CD4-positive, CD25-positive, alpha-beta regulatory T cell (primary cell): ENCODE measurements at regions not wholly inside any gene's neighbourhood (a gene's known extent, or its start where the extent isn't known, plus 50 kb on each side); places are given as distances from the start of the nearest gene placed in this dataset.

Experiments used
- ATAC-seq, 2 donors: fragments of 150-1000 bp; cut with Tn5 transposase; one replicate each; pipeline ENCODE4 v1.10.0; 2021; ENCODE audit warnings: low read depth in 2 of 2, moderate number of reproducible peaks in 2 of 2, moderate library complexity in 1 of 2
- DNase-seq, 3 donors: peaks; one replicate each; pipeline versions ENCODE4 v3.0.0 to v3.0.0-alpha.2; 2012 to 2022; ENCODE audit warnings: mixed read lengths in 1 of 3
- H3K27ac ChIP-seq: one replicate; pipeline ENCODE4 v1.7.0; 2013; ENCODE audit warnings: mild to moderate bottlenecking, low read length; ENCODE audit not compliant: insufficient read depth, poor library complexity, severe bottlenecking
- H3K27me3 ChIP-seq: one replicate; pipeline ENCODE4 v1.7.0; 2013; ENCODE audit warnings: low read length; ENCODE audit not compliant: control insufficient read depth, insufficient read depth
- H3K36me3 ChIP-seq: one replicate; pipeline ENCODE4 v1.7.0; 2013; ENCODE audit warnings: mild to moderate bottlenecking, low read length, moderate library complexity; ENCODE audit not compliant: control insufficient read depth, insufficient read depth
- H3K4me1 ChIP-seq: 2 replicates; pipeline ENCODE4 v1.7.0; 2013; ENCODE audit warnings: mild to moderate bottlenecking, low read length; ENCODE audit not compliant: insufficient read depth, control insufficient read depth, poor library complexity, severe bottlenecking
- H3K4me3 ChIP-seq: one replicate; pipeline ENCODE4 v1.7.0; 2013; ENCODE audit warnings: low read depth, mild to moderate bottlenecking, low read length, moderate library complexity
- H3K9me3 ChIP-seq, 2 experiments: 1 replicate in 1 of 2; 2 replicates in 1 of 2; pipeline ENCODE4 v1.7.0; 2013; ENCODE audit warnings: low read length in 2 of 2, mild to moderate bottlenecking in 1 of 2, moderate library complexity in 1 of 2; ENCODE audit not compliant: control insufficient read depth in 2 of 2
- H3K27ac Mint-ChIP-seq, 3 donors: one replicate each; pipeline ENCODE4 v1.8.0; 2020 to 2022; ENCODE audit warnings: mild to moderate bottlenecking in 3 of 3, mixed read lengths in 3 of 3, moderate library complexity in 2 of 3
- H3K27me3 Mint-ChIP-seq: one replicate; pipeline ENCODE4 v1.8.0; 2022; ENCODE audit warnings: mild to moderate bottlenecking, mixed read lengths
- H3K36me3 Mint-ChIP-seq: one replicate; pipeline ENCODE4 v1.8.0; 2020; ENCODE audit warnings: mixed read lengths
- H3K4me1 Mint-ChIP-seq, 4 donors: one replicate each; pipeline ENCODE4 v1.8.0; 2020 to 2022; ENCODE audit warnings: mixed read lengths in 4 of 4, mild to moderate bottlenecking in 1 of 4
- H3K4me3 Mint-ChIP-seq, 4 donors: one replicate each; pipeline ENCODE4 v1.8.0; 2020 to 2022; ENCODE audit warnings: mild to moderate bottlenecking in 4 of 4, mixed read lengths in 4 of 4, moderate library complexity in 3 of 4
- H3K9me3 Mint-ChIP-seq, 7 donors: one replicate each; pipeline ENCODE4 v1.8.0; 2020 to 2022; ENCODE audit warnings: mixed read lengths in 7 of 7, mild to moderate bottlenecking in 3 of 7, moderate library complexity in 2 of 7

DNA sequence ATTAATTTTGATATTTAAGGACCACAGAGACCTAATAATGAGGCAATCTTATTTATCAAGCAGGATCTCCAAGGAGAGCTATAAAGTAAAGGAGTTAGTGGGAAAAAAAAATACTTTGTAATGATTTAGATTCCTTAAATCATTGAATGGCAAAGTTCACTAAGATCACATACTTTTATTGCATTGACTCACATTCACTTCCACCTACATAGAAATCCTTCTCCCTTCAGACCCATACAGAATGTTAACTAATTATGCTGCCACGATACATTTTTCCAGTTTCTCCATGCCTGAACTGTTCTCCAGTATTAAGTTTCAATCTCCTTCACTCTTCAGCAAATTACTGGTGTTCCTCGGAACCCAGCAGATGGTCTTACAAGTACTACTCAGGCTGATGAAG lies 388.7 kb downstream of the EFNA5 start:
- DNase-seq (no peak), ATAC-seq (no peak)
- no peaks in the 10 kb centered on the region for H3K4me1 ChIP-seq
- no peak overlapping the region for H3K27ac ChIP-seq
- H3K4me3 Mint-ChIP-seq, result no peak overlapping the region
- no peaks in the 10 kb centered on the region for H3K36me3 Mint-ChIP-seq
- no peaks in the 10 kb centered on the region for H3K4me1 Mint-ChIP-seq
- peaks cover 0 to 8% (median 0%) of the 10 kb centered on the region in 7 donors for H3K9me3 Mint-ChIP-seq
- H3K4me3 ChIP-seq, result no peak overlapping the region
- H3K27ac Mint-ChIP-seq, result no peak overlapping the region
- no peaks in the 10 kb centered on the region for H3K27me3 ChIP-seq
- no peaks in the 10 kb centered on the region for H3K9me3 ChIP-seq
- H3K27me3 Mint-ChIP-seq, result no peaks in the 10 kb centered on the region
- no peaks in the 10 kb centered on the region for H3K36me3 ChIP-seq

GRCh38 chr5:107278774-107279173 lies 392.0 kb downstream of the EFNA5 start:
- H3K27ac Mint-ChIP-seq, result no peak overlapping the region
- DNase-seq (no peak), ATAC-seq (no peak)
- no peaks in the 10 kb centered on the region for H3K4me1 ChIP-seq
- H3K36me3 Mint-ChIP-seq, result no peaks in the 10 kb centered on the region
- no peaks in the 10 kb centered on the region for H3K27me3 Mint-ChIP-seq
- peaks cover 0 to 8% (median 0%) of the 10 kb centered on the region in 7 donors for H3K9me3 Mint-ChIP-seq
- H3K4me1 Mint-ChIP-seq, result no peaks in the 10 kb centered on the region
- no peak overlapping the region for H3K4me3 Mint-ChIP-seq
- no peaks in the 10 kb centered on the region for H3K36me3 ChIP-seq
- H3K4me3 ChIP-seq, result no peak overlapping the region
- no peaks in the 10 kb centered on the region for H3K27me3 ChIP-seq
- H3K27ac ChIP-seq, result no peak overlapping the region
- H3K9me3 ChIP-seq, result no peaks in the 10 kb centered on the region

DNA sequence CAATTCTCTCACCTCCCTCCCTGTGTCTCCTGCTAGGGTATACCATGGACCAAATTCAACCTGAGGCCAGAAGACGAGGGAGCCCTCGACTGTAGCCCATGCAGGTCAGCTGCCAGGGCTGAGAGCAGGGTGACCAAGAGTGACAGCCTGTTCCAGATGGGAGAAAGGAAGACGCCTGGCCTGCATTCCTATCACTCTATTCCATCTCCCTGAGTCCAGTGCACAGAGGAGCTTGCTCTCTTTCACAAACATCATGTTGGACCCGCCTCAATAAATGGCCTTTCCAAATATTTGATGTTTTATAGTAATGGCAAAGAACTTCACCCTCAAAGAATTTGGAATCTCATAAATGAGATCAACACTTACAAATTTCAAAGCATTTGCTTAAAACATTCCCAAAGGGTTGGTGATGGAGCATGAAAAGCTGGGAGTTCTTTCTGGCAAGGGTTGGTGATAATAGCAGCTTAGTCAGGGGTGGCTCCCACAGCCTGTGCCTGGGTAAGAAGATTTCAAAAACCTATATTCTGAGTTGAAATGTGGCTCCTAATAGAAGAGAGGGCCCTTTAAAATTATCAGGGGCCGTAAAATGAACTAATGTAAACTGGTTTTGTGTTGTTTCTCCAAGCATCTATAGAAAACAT lies 393.1 kb downstream of the EFNA5 start:
- ATAC-seq, result no peak
- Histone ChIP-seq H3K4me1 (no peaks in the 10 kb centered on the region), H3K9me3 (no peaks in the 10 kb centered on the region), H3K27ac (no peak overlapping the region), H3K27me3 (no peaks in the 10 kb centered on the region), H3K36me3 (no peaks in the 10 kb centered on the region), H3K4me3 (no peak overlapping the region)
- no peaks in the 10 kb centered on the region for H3K4me1 Mint-ChIP-seq
- no peaks in the 10 kb centered on the region for H3K36me3 Mint-ChIP-seq
- no peak overlapping the region for H3K4me3 Mint-ChIP-seq
- peaks cover 0 to 4% (median 0%) of the 10 kb centered on the region in 7 donors for H3K9me3 Mint-ChIP-seq
- no peaks in the 10 kb centered on the region for H3K27me3 Mint-ChIP-seq
- DNase-seq, result no peak
- H3K27ac Mint-ChIP-seq, result no peak overlapping the region

DNA sequence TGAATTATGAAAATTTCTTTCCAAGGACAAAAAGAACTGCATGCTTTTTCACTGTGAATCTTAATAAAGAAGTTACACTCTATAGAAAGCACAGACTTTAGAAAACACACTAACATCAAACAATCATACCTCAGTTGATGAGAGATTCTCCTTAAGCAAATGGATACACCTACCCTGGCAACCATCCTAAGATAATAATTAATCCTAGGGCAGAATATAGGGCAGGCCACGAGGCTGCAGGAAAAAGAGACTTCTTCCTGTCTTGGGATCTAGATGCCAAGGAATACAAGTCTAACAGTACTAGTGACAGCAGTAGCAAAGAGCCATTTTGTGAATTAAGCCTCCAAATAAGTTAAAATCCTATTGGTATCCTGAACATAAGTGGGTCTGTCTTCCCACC lies 395.4 kb downstream of the EFNA5 start:
- Mint-ChIP-seq H3K9me3 (peaks cover 0 to 4% (median 0%) of the 10 kb centered on the region in 7 donors), H3K27me3 (peaks cover 4% of the 10 kb centered on the region), H3K36me3 (no peaks in the 10 kb centered on the region), H3K4me1 (no peaks in the 10 kb centered on the region), H3K4me3 (no peak overlapping the region), H3K27ac (peak overlapping the region in 1 of 3 donors; percentile 67)
- Histone ChIP-seq H3K27me3 (no peaks in the 10 kb centered on the region), H3K36me3 (no peaks in the 10 kb centered on the region), H3K4me1 (no peaks in the 10 kb centered on the region), H3K4me3 (no peak overlapping the region), H3K27ac (no peak overlapping the region), H3K9me3 (no peaks in the 10 kb centered on the region)
- ATAC-seq (no peak), DNase-seq (no peak)

GRCh38 chr5:107274571-107274970 lies 396.2 kb downstream of the EFNA5 start:
- no peaks in the 10 kb centered on the region for H3K36me3 Mint-ChIP-seq
- H3K4me3 Mint-ChIP-seq, result no peak overlapping the region
- no peak overlapping the region for H3K27ac Mint-ChIP-seq
- H3K4me1 Mint-ChIP-seq, result no peaks in the 10 kb centered on the region
- Histone ChIP-seq H3K27me3 (no peaks in the 10 kb centered on the region), H3K27ac (no peak overlapping the region), H3K4me3 (no peak overlapping the region), H3K36me3 (no peaks in the 10 kb centered on the region), H3K9me3 (no peaks in the 10 kb centered on the region), H3K4me1 (no peaks in the 10 kb centered on the region)
- DNase-seq, result no peak
- no peak for ATAC-seq
- peaks cover 0 to 4% (median 0%) of the 10 kb centered on the region in 7 donors for H3K9me3 Mint-ChIP-seq
- H3K27me3 Mint-ChIP-seq, result peaks cover 4% of the 10 kb centered on the region

DNA sequence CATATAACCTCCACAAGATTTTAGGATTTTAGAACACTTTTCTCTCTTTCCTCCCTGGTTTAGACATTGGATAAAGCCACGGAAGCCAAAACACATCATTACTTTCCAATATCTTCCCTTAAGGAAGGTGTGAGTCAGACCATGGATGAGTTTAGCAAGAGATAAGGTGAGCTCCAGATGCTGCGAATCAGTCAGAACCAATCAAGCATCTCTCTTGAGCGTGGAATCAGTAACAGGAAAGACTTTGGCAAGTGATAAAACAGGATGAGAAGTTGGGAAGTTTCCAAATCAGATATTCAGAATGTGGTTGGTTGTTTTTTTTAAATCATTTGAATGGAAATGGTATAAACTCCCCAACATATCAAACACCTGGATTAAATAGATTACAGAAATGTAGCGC lies 397.8 kb downstream of the EFNA5 start:
- Mint-ChIP-seq H3K27ac (no peak overlapping the region), H3K4me3 (no peak overlapping the region), H3K27me3 (peaks cover 4% of the 10 kb centered on the region), H3K4me1 (no peaks in the 10 kb centered on the region), H3K36me3 (no peaks in the 10 kb centered on the region), H3K9me3 (peaks cover 0 to 9% (median 0%) of the 10 kb centered on the region in 7 donors)
- H3K27me3 ChIP-seq, result no peaks in the 10 kb centered on the region
- no peaks in the 10 kb centered on the region for H3K4me1 ChIP-seq
- ATAC-seq, result no peak
- no peaks in the 10 kb centered on the region for H3K36me3 ChIP-seq
- no peaks in the 10 kb centered on the region for H3K9me3 ChIP-seq
- no peak for DNase-seq
- no peak overlapping the region for H3K27ac ChIP-seq
- no peak overlapping the region for H3K4me3 ChIP-seq

- Histone ChIP-seq H3K36me3 (no peaks in the 10 kb centered on the region), H3K4me3 (no peak overlapping the region), H3K4me1 (no peaks in the 10 kb centered on the region), H3K27me3 (no peaks in the 10 kb centered on the region), H3K27ac (no peak overlapping the region), H3K9me3 (no peaks in the 10 kb centered on the region)
- no peak for ATAC-seq
- Mint-ChIP-seq H3K4me3 (no peak overlapping the region), H3K36me3 (no peaks in the 10 kb centered on the region), H3K9me3 (peaks cover 0 to 9% (median 0%) of the 10 kb centered on the region in 7 donors), H3K27me3 (peaks cover 4% of the 10 kb centered on the region), H3K27ac (no peak overlapping the region), H3K4me1 (no peaks in the 10 kb centered on the region)
- DNase-seq, result no peak
Observed at GRCh38 chr5:107272509-107272908, 398.2 kb downstream of the EFNA5 start.

DNA sequence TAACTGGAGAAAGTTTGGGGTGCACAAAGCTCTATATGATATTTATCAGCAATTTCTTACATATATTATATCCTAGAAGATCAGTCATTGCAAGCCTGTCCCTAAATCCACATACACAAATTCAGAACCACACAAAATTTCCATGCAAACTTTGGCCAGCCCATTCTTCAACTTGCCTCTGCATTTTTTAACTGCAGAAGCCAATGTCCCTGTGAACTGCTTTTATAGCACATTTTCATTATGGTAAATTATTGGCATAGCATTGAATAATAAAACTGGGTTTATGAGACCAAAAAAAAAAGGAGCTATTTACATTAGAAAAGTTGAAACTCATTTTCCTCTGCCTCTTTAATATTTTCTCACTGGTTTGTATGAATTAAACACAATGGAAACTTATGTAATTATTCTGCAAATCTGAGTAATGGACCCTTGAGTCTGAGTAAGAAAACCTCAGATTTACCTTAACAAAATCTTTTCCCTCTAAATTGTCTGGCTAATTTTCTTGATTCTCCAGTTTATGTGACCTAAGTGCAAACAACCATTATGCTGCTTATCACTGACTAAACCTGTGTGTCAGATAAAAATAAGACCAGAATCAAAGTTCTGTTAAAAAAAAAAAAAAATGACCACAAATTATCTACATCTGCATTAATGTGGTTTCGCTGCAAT lies 398.9 kb downstream of the EFNA5 start:
- peaks cover 0 to 4% (median 0%) of the 10 kb centered on the region in 7 donors for H3K9me3 Mint-ChIP-seq
- H3K4me3 ChIP-seq, result no peak overlapping the region
- DNase-seq, result no peak
- no peak overlapping the region for H3K27ac ChIP-seq
- H3K4me1 ChIP-seq, result no peaks in the 10 kb centered on the region
- H3K36me3 Mint-ChIP-seq, result no peaks in the 10 kb centered on the region
- H3K27ac Mint-ChIP-seq, result no peak overlapping the region
- H3K27me3 ChIP-seq, result no peaks in the 10 kb centered on the region
- H3K9me3 ChIP-seq, result no peaks in the 10 kb centered on the region
- no peak for ATAC-seq
- H3K36me3 ChIP-seq, result no peaks in the 10 kb centered on the region
- peaks cover 4% of the 10 kb centered on the region for H3K27me3 Mint-ChIP-seq
- H3K4me3 Mint-ChIP-seq, result no peak overlapping the region
- H3K4me1 Mint-ChIP-seq, result no peaks in the 10 kb centered on the region
